ENCODE measurements at regions not wholly inside any gene's neighbourhood (a gene's known extent, or its start where the extent isn't known, plus 50 kb on each side); places are given as distances from the start of the nearest gene placed in this dataset.
"Not testable (repeated sequence)": the region's sequence is repeated elsewhere in the genome, so short reads cannot be mapped to it uniquely, and the experiment has no call there.

- H3K4me1 ChIP-seq: peaks cover 13% of the 10 kb centered on the region
- intact Hi-C loops (cut with micrococcal nuclease): no loop called here
- no peaks in the 10 kb centered on the region for H3K36me3 ChIP-seq
- no peak for DNase-seq
- no peak overlapping the region for H3K27ac ChIP-seq (replicated peaks)
- no peak overlapping the region for H3K4me3 ChIP-seq
- no peaks in the 10 kb centered on the region for H3K9me3 ChIP-seq (replicated peaks)
- peaks cover 27% of the 10 kb centered on the region for H3K27me3 ChIP-seq (ENCODE audit: low read depth)
- no peak for TF ChIP-seq CTCF (IDR thresholded peaks at IDR 0.05; ENCODE audit: borderline replicate concordance)
These were observed 62.7 kb upstream of the VIPR2 start for GRCh38 chr7:159207393-159207792.

GRCh38 chr7:159205833-159206232 lies 61.2 kb upstream of the VIPR2 start:
- H3K27me3 ChIP-seq (ENCODE audit: low read depth): peaks cover 27% of the 10 kb centered on the region
- TF ChIP-seq CTCF (IDR thresholded peaks at IDR 0.05; ENCODE audit: borderline replicate concordance): no peak
- H3K4me1 ChIP-seq: no peaks in the 10 kb centered on the region
- no peaks in the 10 kb centered on the region for H3K9me3 ChIP-seq (replicated peaks)
- no peak overlapping the region for H3K4me3 ChIP-seq
- no peak overlapping the region for H3K27ac ChIP-seq (replicated peaks)
- DNase-seq: no peak
- intact Hi-C loops (cut with micrococcal nuclease): no loop called here
- H3K36me3 ChIP-seq: no peaks in the 10 kb centered on the region

- no peak for TF ChIP-seq CTCF (IDR thresholded peaks at IDR 0.05; ENCODE audit: borderline replicate concordance)
- intact Hi-C loops (cut with micrococcal nuclease): no loop called here
- no peak for DNase-seq
These were observed 60.0 kb upstream of the VIPR2 start for GRCh38 chr7:159204664-159205063.

GRCh38 chr7:159203253-159203652 lies 58.6 kb upstream of the VIPR2 start:
- H3K4me3 ChIP-seq; H3K27ac ChIP-seq (replicated peaks); H3K4me1 ChIP-seq; intact Hi-C loops (cut with micrococcal nuclease); H3K9me3 ChIP-seq (replicated peaks); H3K36me3 ChIP-seq; DNase-seq: not testable (repeated sequence)
- H3K27me3 ChIP-seq (ENCODE audit: low read depth): peaks cover 27% of the 10 kb centered on the region

More at GRCh38 chr7:159204664-159205063, 60.0 kb upstream of the VIPR2 start:
- Histone ChIP-seq H3K9me3 (replicated peaks) (no peaks in the 10 kb centered on the region), H3K4me1 (no peaks in the 10 kb centered on the region), H3K36me3 (no peaks in the 10 kb centered on the region), H3K4me3 (no peak overlapping the region), H3K27me3 (ENCODE audit: low read depth) (peaks cover 27% of the 10 kb centered on the region), H3K27ac (replicated peaks) (no peak overlapping the region)

GRCh38 chr7:159201722-159202330 lies 57.2 kb upstream of the VIPR2 start:
- Histone ChIP-seq H3K36me3 (no peaks in the 10 kb centered on the region), H3K4me3 (no peak overlapping the region), H3K4me1 (peaks cover 10% of the 10 kb centered on the region), H3K9me3 (replicated peaks) (no peaks in the 10 kb centered on the region), H3K27me3 (ENCODE audit: low read depth) (peaks cover 18% of the 10 kb centered on the region), H3K27ac (replicated peaks) (no peak overlapping the region)
- intact Hi-C loops (cut with micrococcal nuclease): no loop called here
- no peak for DNase-seq
- no peak for TF ChIP-seq CTCF (IDR thresholded peaks at IDR 0.05; ENCODE audit: borderline replicate concordance)

GRCh38 chr7:159200421-159200820 lies 55.8 kb upstream of the VIPR2 start:
- intact Hi-C loops (cut with micrococcal nuclease): no loop called here
- DNase-seq: no peak
- peaks cover 13% of the 10 kb centered on the region for H3K4me1 ChIP-seq
- no peak overlapping the region for H3K27ac ChIP-seq (replicated peaks)
- TF ChIP-seq CTCF (IDR thresholded peaks at IDR 0.05; ENCODE audit: borderline replicate concordance): no peak
- peaks cover 13% of the 10 kb centered on the region for H3K27me3 ChIP-seq (ENCODE audit: low read depth)
- no peaks in the 10 kb centered on the region for H3K36me3 ChIP-seq
- H3K9me3 ChIP-seq (replicated peaks): no peaks in the 10 kb centered on the region
- no peak overlapping the region for H3K4me3 ChIP-seq
